ENCODE measurements at regions not wholly inside any gene's neighbourhood (a gene's known extent, or its start where the extent isn't known, plus 50 kb on each side); places are given as distances from the start of the nearest gene placed in this dataset.
"Not testable (repeated sequence)": the region's sequence is repeated elsewhere in the genome, so short reads cannot be mapped to it uniquely, and the experiment has no call there.

DNA sequence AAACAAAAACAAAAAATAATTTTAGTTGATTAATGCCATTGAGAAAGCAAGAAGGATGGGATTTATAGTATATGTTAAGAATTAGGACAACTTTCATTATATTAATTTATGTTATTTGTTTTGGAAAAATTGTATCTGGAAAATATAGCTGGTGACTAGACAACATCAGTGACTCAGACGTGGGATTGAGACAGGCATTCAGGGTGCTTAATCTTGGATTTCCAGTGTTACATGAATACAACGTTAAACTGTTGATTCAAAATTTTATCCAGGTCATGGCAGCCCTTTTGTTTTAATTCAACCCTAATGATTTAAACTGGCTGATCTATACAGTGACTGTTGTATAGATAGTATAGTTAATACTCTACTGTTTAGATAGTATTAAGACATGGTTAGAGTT lies 827.1 kb upstream of the B3GALT2 start:
- no peaks in the 10 kb centered on the region for H3K4me1 ChIP-seq (replicated peaks in 1 of 2; ENCODE audit: control insufficient read depth in 2 of 2, insufficient read depth in 2 of 2, low read length in 2 of 2)
- no TSS peak for BruUV-seq (replicated peaks)
- H3K9me1 ChIP-seq (ENCODE audit: control insufficient read depth, insufficient read depth, low read length), result no peaks in the 10 kb centered on the region
- ChIA-PET POLR2A (no interaction called here), CTCF (ENCODE audit: low intra/inter-chr PET ratio) (no interaction called here)
- no peak overlapping the region for H3K27ac ChIP-seq (ENCODE audit: extremely low read depth, low read depth, low read length)
- FAIRE-seq (no peak), DNase-seq (ENCODE audit: extremely low read depth in 1 of 4, low spot score in 3 of 4) (no peak), ATAC-seq (no peak)
- no peak overlapping the region for H3K9ac ChIP-seq (ENCODE audit: insufficient read depth in 1 of 2, low read depth in 2 of 2, low read length in 2 of 2)
- H3K79me2 ChIP-seq (ENCODE audit: control insufficient read depth, insufficient read depth, low read length), result no peaks in the 10 kb centered on the region
- no peaks in the 10 kb centered on the region for H3K9me3 ChIP-seq (replicated peaks; ENCODE audit: control insufficient read depth, insufficient read depth, low read depth, low read length)
- TF ChIP-seq SMAD4 (CRISPR knock-in tag; conservative IDR thresholded peaks at IDR 0.05) (no peak), SREBF1 (IDR thresholded peaks at IDR 0.05; ENCODE audit: borderline replicate concordance, low read depth, low read length) (no peak), CCNT2 (IDR thresholded peaks at IDR 0.05; ENCODE audit: borderline replicate concordance, extremely low read depth, insufficient read length, low read depth, low read length) (no peak)
- TF ChIP-seq, protein P1, sequence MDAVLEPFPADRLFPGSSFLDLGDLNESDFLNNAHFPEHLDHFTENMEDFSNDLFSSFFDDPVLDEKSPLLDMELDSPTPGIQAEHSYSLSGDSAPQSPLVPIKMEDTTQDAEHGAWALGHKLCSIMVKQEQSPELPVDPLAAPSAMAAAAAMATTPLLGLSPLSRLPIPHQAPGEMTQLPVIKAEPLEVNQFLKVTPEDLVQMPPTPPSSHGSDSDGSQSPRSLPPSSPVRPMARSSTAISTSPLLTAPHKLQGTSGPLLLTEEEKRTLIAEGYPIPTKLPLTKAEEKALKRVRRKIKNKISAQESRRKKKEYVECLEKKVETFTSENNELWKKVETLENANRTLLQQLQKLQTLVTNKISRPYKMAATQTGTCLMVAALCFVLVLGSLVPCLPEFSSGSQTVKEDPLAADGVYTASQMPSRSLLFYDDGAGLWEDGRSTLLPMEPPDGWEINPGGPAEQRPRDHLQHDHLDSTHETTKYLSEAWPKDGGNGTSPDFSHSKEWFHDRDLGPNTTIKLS (IDR thresholded peaks at IDR 0.05; ENCODE audit: borderline replicate concordance, low read depth), result no peak
- H4K20me1 ChIP-seq (replicated peaks; ENCODE audit: control insufficient read depth, insufficient read depth, low read length), result no peaks in the 10 kb centered on the region
- H2AFZ ChIP-seq (ENCODE audit: low read depth, low read length), result no peak overlapping the region
- H3K27me3 ChIP-seq (ENCODE audit: control insufficient read depth in 2 of 2, insufficient read depth in 2 of 2, low read length in 2 of 2), result no peaks in the 10 kb centered on the region
- intact Hi-C loops (cut with micrococcal nuclease) (no loop called here), in situ Hi-C loops (cut with MboI) (no loop called here)
- H3K4me3 ChIP-seq, result no peak overlapping the region
- 0% methylated on average over 2 of the region's 2 CpGs for WGBS (ENCODE audit: insufficient coverage, low coverage, missing lambda C conversion rate)
- H3K4me2 ChIP-seq (ENCODE audit: insufficient read depth, low read length), result no peak overlapping the region
- no peaks in the 10 kb centered on the region for H3K36me3 ChIP-seq (ENCODE audit: control insufficient read depth, insufficient read depth, low read length)

DNA sequence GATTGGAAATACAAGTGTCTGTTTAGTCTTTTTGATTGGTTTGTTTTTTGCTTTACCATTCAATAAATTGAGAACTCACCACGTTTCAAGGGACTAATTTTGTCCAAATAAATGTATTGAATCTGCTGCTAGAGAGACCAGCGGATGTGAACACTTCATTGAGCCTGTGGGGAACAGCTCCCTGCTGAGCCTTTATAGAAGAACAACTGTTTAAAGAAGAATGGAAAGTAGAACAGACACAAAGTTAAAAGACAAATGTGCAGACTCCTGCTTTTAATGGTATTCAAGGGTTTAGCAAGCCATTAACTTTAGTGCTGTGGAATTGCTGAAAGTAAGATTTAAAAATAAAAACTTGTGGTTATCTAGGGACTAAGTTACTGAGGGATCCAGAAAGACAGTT lies 817.7 kb upstream of the B3GALT2 start:
- Histone ChIP-seq H3K27ac (ENCODE audit: extremely low read depth, low read depth, low read length) (no peak overlapping the region), H3K9ac (ENCODE audit: insufficient read depth in 1 of 2, low read depth in 2 of 2, low read length in 2 of 2) (no peak overlapping the region), H3K9me1 (ENCODE audit: control insufficient read depth, insufficient read depth, low read length) (no peaks in the 10 kb centered on the region), H3K4me2 (ENCODE audit: insufficient read depth, low read length) (no peak overlapping the region), H3K9me3 (replicated peaks; ENCODE audit: control insufficient read depth, insufficient read depth, low read depth, low read length) (no peaks in the 10 kb centered on the region; the same call in none of the 2 replicates), H2AFZ (ENCODE audit: low read depth, low read length) (no peak overlapping the region), H3K36me3 (ENCODE audit: control insufficient read depth, insufficient read depth, low read length) (no peaks in the 10 kb centered on the region), H3K4me3 (no peak overlapping the region), H3K27me3 (ENCODE audit: control insufficient read depth in 2 of 2, insufficient read depth in 2 of 2, low read length in 2 of 2) (no peaks in the 10 kb centered on the region), H4K20me1 (replicated peaks; ENCODE audit: control insufficient read depth, insufficient read depth, low read length) (no peaks in the 10 kb centered on the region), H3K79me2 (ENCODE audit: control insufficient read depth, insufficient read depth, low read length) (no peaks in the 10 kb centered on the region), H3K4me1 (replicated peaks in 1 of 2; ENCODE audit: control insufficient read depth in 2 of 2, insufficient read depth in 2 of 2, low read length in 2 of 2) (no peaks in the 10 kb centered on the region)
- no TSS peak for BruUV-seq (replicated peaks)
- DNase-seq (ENCODE audit: extremely low read depth in 1 of 4, low spot score in 3 of 4), result no peak
- intact Hi-C loops (cut with micrococcal nuclease), result no loop called here
- CTCF ChIA-PET (ENCODE audit: low intra/inter-chr PET ratio), result no interaction called here
- POLR2A ChIA-PET, result no interaction called here
- 2% methylated on average over 2 of the region's 2 CpGs for WGBS (ENCODE audit: insufficient coverage, low coverage, missing lambda C conversion rate)
- no peak for ATAC-seq
- in situ Hi-C loops (cut with MboI), result no loop called here
- TF ChIP-seq PCBP2 (IDR thresholded peaks at IDR 0.05; ENCODE audit: low read depth, low read length, poor library complexity, severe bottlenecking) (no peak), ZNF766 (CRISPR knock-in tag; conservative IDR thresholded peaks at IDR 0.05) (no peak), MAZ (CRISPR knock-in tag; conservative IDR thresholded peaks at IDR 0.05 in 1 of 2, IDR thresholded peaks at IDR 0.05 in 1 of 2) (no peak), ZNF239 (CRISPR knock-in tag; IDR thresholded peaks at IDR 0.05) (no peak)
- FAIRE-seq, result no peak

DNA sequence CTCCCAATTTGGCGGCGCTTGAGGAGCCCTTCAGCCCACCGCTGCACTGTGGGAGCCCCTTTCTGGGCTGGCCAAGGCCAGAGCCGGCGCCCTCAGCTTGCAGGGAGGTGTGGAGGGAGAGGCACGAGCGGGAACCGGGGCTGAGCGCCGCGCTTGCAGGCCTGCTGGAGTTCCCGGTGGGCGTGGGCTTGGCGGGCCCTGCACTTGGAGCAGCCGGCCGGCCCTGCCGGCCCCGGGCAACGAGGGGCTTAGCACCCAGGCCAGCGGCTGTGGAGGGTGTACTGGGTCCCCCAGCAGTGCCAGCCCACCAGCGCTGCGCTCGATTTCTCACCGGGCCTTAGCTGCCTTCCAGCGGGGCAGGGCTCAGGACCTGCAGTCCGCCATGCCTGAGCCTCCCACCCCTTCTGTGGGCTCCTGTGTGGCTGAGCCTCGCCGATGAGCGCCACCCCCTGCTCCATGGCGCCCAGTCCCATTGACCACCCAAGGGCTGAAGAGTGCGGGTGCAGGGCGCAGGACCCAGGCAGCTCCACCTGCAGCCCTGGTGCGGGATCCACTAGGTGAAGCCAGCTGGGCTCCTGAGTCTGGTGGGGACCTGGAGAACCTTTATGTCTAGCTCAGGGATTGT lies 815.4 kb upstream of the B3GALT2 start:
- BruUV-seq (replicated peaks); H4K20me1 ChIP-seq (replicated peaks; ENCODE audit: control insufficient read depth, insufficient read depth, low read length); H3K27me3 ChIP-seq (ENCODE audit: control insufficient read depth in 2 of 2, insufficient read depth in 2 of 2, low read length in 2 of 2); ATAC-seq; H3K4me2 ChIP-seq (ENCODE audit: insufficient read depth, low read length); H3K9ac ChIP-seq (ENCODE audit: insufficient read depth in 1 of 2, low read depth in 2 of 2, low read length in 2 of 2); FAIRE-seq; H3K27ac ChIP-seq (ENCODE audit: extremely low read depth, low read depth, low read length); H3K79me2 ChIP-seq (ENCODE audit: control insufficient read depth, insufficient read depth, low read length); intact Hi-C loops (cut with micrococcal nuclease); POLR2A ChIA-PET; CTCF ChIA-PET (ENCODE audit: low intra/inter-chr PET ratio); H3K36me3 ChIP-seq (ENCODE audit: control insufficient read depth, insufficient read depth, low read length); H2AFZ ChIP-seq (ENCODE audit: low read depth, low read length); H3K4me3 ChIP-seq; H3K9me3 ChIP-seq (replicated peaks; ENCODE audit: control insufficient read depth, insufficient read depth, low read depth, low read length); in situ Hi-C loops (cut with MboI); H3K9me1 ChIP-seq (ENCODE audit: control insufficient read depth, insufficient read depth, low read length); H3K4me1 ChIP-seq (replicated peaks in 1 of 2; ENCODE audit: control insufficient read depth in 2 of 2, insufficient read depth in 2 of 2, low read length in 2 of 2); DNase-seq (ENCODE audit: extremely low read depth in 1 of 4, low spot score in 3 of 4): not testable (repeated sequence)
- WGBS (ENCODE audit: insufficient coverage, low coverage, missing lambda C conversion rate), result 1% methylated on average over 21 of the region's 33 CpGs

Data from K562 (cell line).